ENCODE measurements at regions not wholly inside any gene's neighbourhood (a gene's known extent, or its start where the extent isn't known, plus 50 kb on each side); places are given as distances from the start of the nearest gene placed in this dataset.
A peak's percentile ranks its signal among the peaks of the same experiment; 100 is the strongest.

GRCh38 chr14:49199159-49199558 lies 387.0 kb downstream of the RPS29 start:
- no peak for DNase-seq (ENCODE audit: low spot score)
- TF ChIP-seq, protein P1, sequence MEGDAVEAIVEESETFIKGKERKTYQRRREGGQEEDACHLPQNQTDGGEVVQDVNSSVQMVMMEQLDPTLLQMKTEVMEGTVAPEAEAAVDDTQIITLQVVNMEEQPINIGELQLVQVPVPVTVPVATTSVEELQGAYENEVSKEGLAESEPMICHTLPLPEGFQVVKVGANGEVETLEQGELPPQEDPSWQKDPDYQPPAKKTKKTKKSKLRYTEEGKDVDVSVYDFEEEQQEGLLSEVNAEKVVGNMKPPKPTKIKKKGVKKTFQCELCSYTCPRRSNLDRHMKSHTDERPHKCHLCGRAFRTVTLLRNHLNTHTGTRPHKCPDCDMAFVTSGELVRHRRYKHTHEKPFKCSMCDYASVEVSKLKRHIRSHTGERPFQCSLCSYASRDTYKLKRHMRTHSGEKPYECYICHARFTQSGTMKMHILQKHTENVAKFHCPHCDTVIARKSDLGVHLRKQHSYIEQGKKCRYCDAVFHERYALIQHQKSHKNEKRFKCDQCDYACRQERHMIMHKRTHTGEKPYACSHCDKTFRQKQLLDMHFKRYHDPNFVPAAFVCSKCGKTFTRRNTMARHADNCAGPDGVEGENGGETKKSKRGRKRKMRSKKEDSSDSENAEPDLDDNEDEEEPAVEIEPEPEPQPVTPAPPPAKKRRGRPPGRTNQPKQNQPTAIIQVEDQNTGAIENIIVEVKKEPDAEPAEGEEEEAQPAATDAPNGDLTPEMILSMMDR (IDR thresholded peaks at IDR 0.05; ENCODE audit: unreplicated experiment): no peak
- Mint-ChIP-seq H3K4me3 (ENCODE audit: unreplicated experiment) (no peak overlapping the region), H3K27me3 (ENCODE audit: unreplicated experiment) (no peaks in the 10 kb centered on the region), H3K9me3 (ENCODE audit: unreplicated experiment) (no peaks in the 10 kb centered on the region), H3K27ac (ENCODE audit: unreplicated experiment) (no peak overlapping the region), H3K36me3 (ENCODE audit: low read depth, unreplicated experiment) (no peaks in the 10 kb centered on the region), H3K4me1 (ENCODE audit: unreplicated experiment) (no peaks in the 10 kb centered on the region)

- Mint-ChIP-seq H3K9me3 (ENCODE audit: unreplicated experiment) (no peaks in the 10 kb centered on the region), H3K36me3 (ENCODE audit: low read depth, unreplicated experiment) (no peaks in the 10 kb centered on the region), H3K4me3 (ENCODE audit: unreplicated experiment) (no peak overlapping the region), H3K4me1 (ENCODE audit: unreplicated experiment) (peaks cover 10% of the 10 kb centered on the region), H3K27ac (ENCODE audit: unreplicated experiment) (no peak overlapping the region), H3K27me3 (ENCODE audit: unreplicated experiment) (no peaks in the 10 kb centered on the region)
- TF ChIP-seq, protein P1 (IDR thresholded peaks at IDR 0.05; ENCODE audit: unreplicated experiment): no peak
- no peak for DNase-seq (ENCODE audit: low spot score)
These were observed 389.9 kb downstream of the RPS29 start for GRCh38 chr14:49196327-49196726.

GRCh38 chr14:49194067-49194466 lies 392.1 kb downstream of the RPS29 start:
- no peak overlapping the region for H3K4me3 Mint-ChIP-seq (ENCODE audit: unreplicated experiment)
- H3K36me3 Mint-ChIP-seq (ENCODE audit: low read depth, unreplicated experiment): no peaks in the 10 kb centered on the region
- TF ChIP-seq, protein P1 (IDR thresholded peaks at IDR 0.05; ENCODE audit: unreplicated experiment): no peak
- H3K27ac Mint-ChIP-seq (ENCODE audit: unreplicated experiment): no peak overlapping the region
- H3K4me1 Mint-ChIP-seq (ENCODE audit: unreplicated experiment): peaks cover 10% of the 10 kb centered on the region
- H3K9me3 Mint-ChIP-seq (ENCODE audit: unreplicated experiment): no peaks in the 10 kb centered on the region
- peaks cover 2% of the 10 kb centered on the region for H3K27me3 Mint-ChIP-seq (ENCODE audit: unreplicated experiment)
- no peak for DNase-seq (ENCODE audit: low spot score)

DNA sequence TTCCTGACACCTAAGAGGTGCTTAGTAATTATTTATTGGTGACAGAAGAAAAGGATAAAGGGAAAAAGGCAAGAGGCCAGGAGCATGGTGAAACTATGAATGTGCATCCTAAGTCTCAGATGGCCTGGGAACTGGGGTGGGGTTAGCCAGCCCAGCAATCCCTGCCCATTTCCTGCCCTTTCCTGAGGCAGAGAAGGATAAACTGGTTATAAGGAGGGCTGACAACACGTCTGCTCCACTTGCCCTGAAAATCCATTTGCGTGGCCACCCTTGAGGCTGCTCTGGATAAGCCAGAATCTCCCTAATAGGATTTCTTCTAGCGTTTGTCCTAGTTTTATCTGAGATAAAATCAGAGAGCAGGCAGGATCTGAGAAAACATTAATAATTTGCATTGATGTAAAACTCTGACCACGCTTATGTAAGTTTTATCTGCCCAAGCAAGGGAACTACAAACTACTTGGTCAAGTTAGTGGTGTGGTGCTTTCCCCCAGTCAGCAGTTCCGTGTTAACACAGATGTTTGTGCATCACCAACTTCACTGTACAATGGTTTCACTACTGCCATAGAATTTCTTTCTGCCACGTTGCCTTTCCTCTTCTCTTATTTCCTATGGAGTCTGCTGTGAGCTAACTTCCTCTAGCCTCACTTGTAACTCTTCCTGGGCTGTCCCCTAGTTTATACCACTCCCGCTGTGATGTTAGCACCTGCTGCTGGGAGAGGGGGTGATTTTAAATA lies 392.7 kb downstream of the RPS29 start:
- TF ChIP-seq, protein P1 (IDR thresholded peaks at IDR 0.05; ENCODE audit: unreplicated experiment): no peak
- Mint-ChIP-seq H3K36me3 (ENCODE audit: low read depth, unreplicated experiment) (no peaks in the 10 kb centered on the region), H3K27ac (ENCODE audit: unreplicated experiment) (peak overlapping the region; percentile 68), H3K4me1 (ENCODE audit: unreplicated experiment) (peaks cover 12% of the 10 kb centered on the region), H3K9me3 (ENCODE audit: unreplicated experiment) (no peaks in the 10 kb centered on the region), H3K4me3 (ENCODE audit: unreplicated experiment) (no peak overlapping the region), H3K27me3 (ENCODE audit: unreplicated experiment) (peaks cover 3% of the 10 kb centered on the region)
- no peak for DNase-seq (ENCODE audit: low spot score)

DNA sequence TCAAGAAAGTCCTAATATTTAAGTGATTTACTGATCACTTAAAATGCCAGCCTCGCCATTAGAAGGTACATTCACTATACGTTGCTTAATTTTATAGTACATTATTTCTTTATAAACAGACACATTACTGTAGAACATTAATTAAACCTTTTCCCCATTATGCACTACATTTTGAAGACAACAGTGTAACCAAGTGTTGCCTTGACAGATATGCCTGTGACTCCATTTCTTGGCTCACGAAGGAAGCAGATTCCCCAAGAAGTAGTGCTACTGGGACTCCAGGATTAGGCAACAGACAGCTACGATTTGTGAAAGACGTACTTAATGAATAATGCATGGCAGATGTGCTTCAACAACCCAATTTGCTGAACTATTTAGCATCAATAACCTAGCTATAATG lies 394.8 kb downstream of the RPS29 start:
- Mint-ChIP-seq H3K27me3 (ENCODE audit: unreplicated experiment) (peaks cover 3% of the 10 kb centered on the region), H3K4me3 (ENCODE audit: unreplicated experiment) (no peak overlapping the region), H3K9me3 (ENCODE audit: unreplicated experiment) (no peaks in the 10 kb centered on the region), H3K27ac (ENCODE audit: unreplicated experiment) (no peak overlapping the region), H3K4me1 (ENCODE audit: unreplicated experiment) (peaks cover 12% of the 10 kb centered on the region), H3K36me3 (ENCODE audit: low read depth, unreplicated experiment) (no peaks in the 10 kb centered on the region)
- no peak for DNase-seq (ENCODE audit: low spot score)
- TF ChIP-seq, protein P1 (IDR thresholded peaks at IDR 0.05; ENCODE audit: unreplicated experiment): no peak

Data from endothelial cell (in vitro differentiated cells).